Activated CD4-positive, alpha-beta memory T cell treated with anti-CD3 and anti-CD28 coated beads, Interleukin-2, amount 10 ng/mL, durations not matched to agents 7 days and 5 days (primary cell): ENCODE measurements at regions not wholly inside any gene's neighbourhood (a gene's known extent, or its start where the extent isn't known, plus 50 kb on each side); places are given as distances from the start of the nearest gene placed in this dataset.

Experiments
- CTCF ChIA-PET: fragments of 350-600 bp; sonication (Branson Sonifier 250); formaldehyde crosslinking; loops from one replicate; lab custom pipeline; 2021; ENCODE audit warnings: antibody characterized with exemption, inconsistent platforms; lab: Charles Lee
- POLR2A ChIA-PET: fragments of 350-600 bp; sonication (Branson Sonifier 250); formaldehyde crosslinking; loops from one replicate; lab custom pipeline; 2021; ENCODE audit warnings: antibody characterized with exemption; lab: Charles Lee
- DNase-seq: peaks from one replicate; pipeline ENCODE4 v3.0.0-alpha.2; 2020
- H3K27ac Mint-ChIP-seq: one replicate; pipeline ENCODE4 v1.8.0; 2021; ENCODE audit warnings: mild to moderate bottlenecking, mixed read lengths
- H3K27me3 Mint-ChIP-seq: one replicate; pipeline ENCODE4 v1.8.0; 2021; ENCODE audit warnings: mixed read lengths
- H3K36me3 Mint-ChIP-seq: one replicate; pipeline ENCODE4 v1.8.0; 2021; ENCODE audit warnings: low read depth, mixed read lengths
- H3K4me1 Mint-ChIP-seq: one replicate; pipeline ENCODE4 v1.8.0; 2021; ENCODE audit warnings: mixed read lengths
- H3K4me3 Mint-ChIP-seq: one replicate; pipeline ENCODE4 v1.8.0; 2021; ENCODE audit warnings: mild to moderate bottlenecking, mixed read lengths
- H3K9me3 Mint-ChIP-seq: one replicate; pipeline ENCODE4 v1.8.0; 2021; ENCODE audit warnings: mixed read lengths

DNA sequence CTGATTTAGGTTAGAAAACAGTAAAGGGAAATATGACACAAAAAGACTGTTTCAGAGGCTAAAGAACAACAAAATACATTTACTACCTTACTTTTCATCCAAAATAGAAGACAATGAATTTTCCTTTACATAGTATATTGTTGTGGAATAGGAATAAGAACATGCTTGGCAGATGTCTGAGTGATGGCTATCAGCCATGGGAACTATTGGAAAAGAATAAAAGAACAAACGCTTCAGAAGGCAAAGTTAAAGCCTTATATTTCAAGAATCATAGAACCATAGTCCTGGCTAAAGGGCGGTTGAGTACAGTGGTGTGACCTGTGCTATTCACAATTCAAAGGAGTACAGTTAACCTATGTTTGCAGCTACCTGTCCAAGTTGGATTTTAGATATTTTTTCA, 73.9 kb upstream of the NRXN1 start:
- CTCF ChIA-PET: no interaction called here
- POLR2A ChIA-PET: no interaction called here
- H3K9me3 Mint-ChIP-seq: peaks cover 8% of the 10 kb centered on the region
- DNase-seq: no peak
- no peaks in the 10 kb centered on the region for H3K27me3 Mint-ChIP-seq
- no peak overlapping the region for H3K27ac Mint-ChIP-seq
- H3K4me3 Mint-ChIP-seq: no peak overlapping the region
- no peaks in the 10 kb centered on the region for H3K4me1 Mint-ChIP-seq
- no peaks in the 10 kb centered on the region for H3K36me3 Mint-ChIP-seq

DNA sequence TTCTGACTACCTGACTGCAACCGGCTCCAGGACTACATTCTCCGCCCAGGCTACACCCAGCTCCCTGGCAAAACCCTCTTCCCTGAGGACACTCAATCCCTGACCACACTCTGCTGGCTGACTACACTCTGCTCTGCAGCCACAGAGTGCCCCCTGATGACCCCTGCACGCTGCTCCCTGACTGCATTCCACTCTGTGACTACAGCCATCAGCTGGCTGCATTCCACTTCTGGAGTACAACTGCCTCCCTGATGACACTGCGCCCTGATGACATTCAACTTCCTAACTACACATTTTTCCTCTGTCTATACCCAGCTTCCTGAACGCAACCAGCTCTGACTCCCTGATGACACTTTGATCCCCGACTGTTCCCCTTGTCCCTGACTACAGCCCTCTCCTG, 71.3 kb upstream of the NRXN1 start:
- Mint-ChIP-seq H3K27me3 (no peaks in the 10 kb centered on the region), H3K4me1 (no peaks in the 10 kb centered on the region), H3K9me3 (peaks cover 8% of the 10 kb centered on the region), H3K36me3 (no peaks in the 10 kb centered on the region), H3K4me3 (no peak overlapping the region), H3K27ac (no peak overlapping the region)
- ChIA-PET POLR2A (no interaction called here), CTCF (no interaction called here)
- no peak for DNase-seq

DNA sequence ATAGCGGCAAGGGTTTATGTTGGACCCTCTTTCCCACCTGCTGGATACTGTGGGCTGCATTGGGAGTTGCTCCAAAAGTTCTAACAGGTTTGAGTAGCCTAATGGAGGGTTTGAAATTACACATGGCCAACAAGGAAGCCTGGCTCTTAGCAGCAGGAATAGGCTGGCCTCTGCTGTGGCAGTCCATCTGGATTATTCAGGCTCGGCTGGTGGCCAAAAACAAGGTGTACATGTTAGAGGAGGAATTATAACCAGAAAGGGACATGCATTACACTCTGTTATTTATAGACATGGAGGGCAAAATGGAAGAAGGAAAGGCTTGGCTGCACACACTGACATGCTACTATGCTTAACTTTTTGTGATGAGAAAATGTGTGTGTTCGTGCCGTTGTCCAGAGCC, 61.1 kb upstream of the NRXN1 start:
- Mint-ChIP-seq H3K36me3 (no peaks in the 10 kb centered on the region), H3K4me3 (no peak overlapping the region), H3K9me3 (peaks cover 12% of the 10 kb centered on the region), H3K27me3 (no peaks in the 10 kb centered on the region), H3K4me1 (no peaks in the 10 kb centered on the region), H3K27ac (no peak overlapping the region)
- POLR2A ChIA-PET: no interaction called here
- DNase-seq: no peak
- CTCF ChIA-PET: no interaction called here

DNA sequence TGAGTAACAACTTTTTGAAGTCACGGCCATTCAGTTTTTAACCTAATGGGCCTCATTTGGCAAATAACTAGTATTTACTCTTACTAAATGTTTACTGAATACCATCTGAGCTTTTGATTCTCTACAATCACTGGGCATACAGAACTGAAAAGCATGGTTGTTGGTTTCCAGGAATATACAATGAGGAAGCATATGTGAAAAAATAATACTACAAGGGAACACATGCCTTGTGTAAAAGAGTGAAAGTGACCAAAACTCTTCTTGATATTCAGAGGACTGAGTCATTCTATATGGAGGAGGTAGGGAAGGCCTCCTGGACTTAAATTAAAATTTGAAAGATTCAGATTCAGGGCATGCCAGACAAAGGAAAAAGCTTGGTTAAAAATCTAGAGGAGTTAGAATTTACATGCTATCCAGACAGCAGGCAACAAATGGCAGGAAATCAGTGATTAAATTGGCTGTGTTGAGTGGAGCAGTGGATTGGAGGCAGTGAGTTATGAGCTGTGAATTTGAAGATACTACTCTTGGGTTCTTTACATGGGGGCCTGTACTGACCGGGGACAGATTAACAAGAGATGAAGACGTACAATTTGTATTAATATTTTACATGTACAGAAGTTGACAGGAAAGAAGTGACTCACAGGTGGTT, 53.6 kb upstream of the NRXN1 start:
- ChIA-PET POLR2A (no interaction called here), CTCF (no interaction called here)
- no peak for DNase-seq
- H3K4me1 Mint-ChIP-seq: no peaks in the 10 kb centered on the region
- no peaks in the 10 kb centered on the region for H3K27me3 Mint-ChIP-seq
- no peak overlapping the region for H3K4me3 Mint-ChIP-seq
- no peaks in the 10 kb centered on the region for H3K36me3 Mint-ChIP-seq
- H3K9me3 Mint-ChIP-seq: peaks cover 8% of the 10 kb centered on the region
- no peak overlapping the region for H3K27ac Mint-ChIP-seq

DNA sequence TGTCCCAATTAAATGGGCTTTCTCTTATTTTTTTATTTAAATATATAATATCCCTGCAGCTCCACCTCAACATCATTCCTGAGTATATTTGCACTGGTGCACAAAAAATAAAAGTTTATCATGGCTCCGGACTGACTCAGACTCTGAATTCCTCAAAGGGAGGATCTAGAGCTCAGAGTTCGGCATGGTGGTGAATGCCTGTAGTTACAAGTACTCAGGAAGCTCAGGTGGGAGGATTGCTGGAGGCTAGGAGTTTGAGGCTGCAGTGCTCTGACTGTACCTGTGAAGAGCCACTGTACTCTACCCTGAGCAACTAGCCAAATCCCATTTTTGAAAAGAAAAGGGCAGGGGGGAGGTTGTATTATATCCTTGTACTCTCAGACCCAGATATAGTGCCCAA, 52.8 kb upstream of the NRXN1 start:
- POLR2A ChIA-PET: no interaction called here
- DNase-seq: no peak
- Mint-ChIP-seq H3K4me1 (no peaks in the 10 kb centered on the region), H3K36me3 (no peaks in the 10 kb centered on the region), H3K9me3 (peaks cover 8% of the 10 kb centered on the region), H3K27me3 (no peaks in the 10 kb centered on the region), H3K27ac (no peak overlapping the region), H3K4me3 (no peak overlapping the region)
- CTCF ChIA-PET: no interaction called here
